Adrenal gland (tissue), 9 donors: ENCODE measurements at regions not wholly inside any gene's neighbourhood (a gene's known extent, or its start where the extent isn't known, plus 50 kb on each side); places are given as distances from the start of the nearest gene placed in this dataset.

ENCODE experiments used
- DNase-seq, 7 donors: peaks; one replicate each; pipeline ENCODE4 v3.0.0-alpha.2; 2019 to 2020
- H3K27ac ChIP-seq, 5 donors: fragments of 200-600 bp; sonication (generic) in 4 of 5; 1 replicate in 3 of 5; 2 replicates in 2 of 5; pipeline versions ENCODE4 v1.5.1 to v1.8.0; 2016 to 2020; ENCODE audit warnings: mild to moderate bottlenecking in 1 of 5
- H3K27me3 ChIP-seq: fragments of 200-600 bp; 2 replicates; pipeline ENCODE4 v1.8.0; 2021
- H3K36me3 ChIP-seq, 2 donors: fragments of 200-600 bp; replicated peaks in 1 of 2; 1 replicate in 1 of 2; 2 replicates in 1 of 2; pipeline versions ENCODE4 v1.5.1 to v1.8.0; 2018 to 2022
- H3K4me1 ChIP-seq, 2 donors: fragments of 200-600 bp; replicated peaks in 1 of 2; 1 replicate in 1 of 2; 2 replicates in 1 of 2; pipeline versions ENCODE4 v1.5.1 to v1.8.0; 2018 to 2021
- H3K4me3 ChIP-seq, 4 donors: fragments of 200-600 bp; sonication (generic) in 3 of 4; one replicate each; pipeline ENCODE4 v1.5.1; 2016 to 2018
- H3K9me3 ChIP-seq, 3 donors: fragments of 200-600 bp; sonication (generic) in 1 of 3; replicated peaks in 1 of 3; 1 replicate in 2 of 3; 2 replicates in 1 of 3; pipeline versions ENCODE4 v1.5.1 to v1.8.0; 2016 to 2021
- POLR2A ChIP-seq, 2 donors: fragments of 450-650 bp; IDR thresholded peaks; one replicate each; pipeline ENCODE4 v1.6.1; 2017; ENCODE audit warnings: antibody characterized with exemption in 2 of 2, mild to moderate bottlenecking in 2 of 2, moderate library complexity in 1 of 2
- WGBS, 4 donors: extraction: QIAGEN DNeasy Blood & Tissue Kit in 2 of 4; methylation state at CpG; one replicate each; pipeline versions ENCODE4 v1.1.5 to v1.1.7; 2013 to 2017; 5-methylcytosine and 5-hydroxymethylcytosine counted together
- intact Hi-C, 2 donors: fragments of 100-400 bp; cut with DNase I; formaldehyde crosslinking; loops; one replicate each; pipeline versions ENCODE4 v1.14.1 to v1.15.0; 2022 to 2023
- TF ChIP-seq, protein P1 (sequence below), 6 experiments: fragments of 450-650 bp in 4 of 6; fragments of 200-600 bp in 2 of 6; sonication (generic) in 1 of 6; IDR thresholded peaks; 1 replicate in 5 of 6; 2 replicates in 1 of 6; pipeline versions ENCODE4 v1.5.1 to v1.8.0; 2016 to 2021; ENCODE audit warnings: antibody characterized with exemption in 6 of 6, mild to moderate bottlenecking in 2 of 6, moderate library complexity in 1 of 6
- donor health status: healthy with polysubstance abuse.
- donor health status: Bipolar disorder and iron deficiency.
- donor health status: DM: yes; HTN: yes; CAD: no.
- donor health status: DM: no; HTN: no; CAD: no.
- donor health status: DM: no; HTN: no; CAD: no.

DNA sequence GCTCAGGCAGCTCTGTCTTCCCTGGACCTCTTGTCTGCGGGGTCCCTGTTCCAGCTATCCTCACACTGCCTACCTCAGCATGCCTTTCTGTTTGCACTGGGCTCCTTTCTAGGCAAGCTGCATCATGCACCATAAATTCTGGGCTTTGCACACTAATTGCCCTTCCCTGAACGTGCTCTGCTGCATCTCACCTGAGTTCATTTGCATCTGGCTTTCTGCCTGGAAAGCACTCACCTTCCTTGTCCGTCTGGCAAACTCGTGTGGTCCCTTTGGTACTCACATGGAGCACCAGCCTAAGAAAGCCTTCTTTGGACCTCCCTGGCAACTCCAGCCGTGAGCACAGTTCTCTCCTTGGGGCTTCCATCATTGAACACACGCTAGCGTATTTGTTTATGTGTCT, 365.6 kb downstream of the SV2B start:
- Histone ChIP-seq H3K27me3 (no peaks in the 10 kb centered on the region), H3K9me3 (no peaks in the 10 kb centered on the region), H3K36me3 (no peaks in the 10 kb centered on the region), H3K4me3 (no peak overlapping the region), H3K4me1 (no peaks in the 10 kb centered on the region), H3K27ac (no peak overlapping the region)
- 76 to 80% (median 78%) methylated on average over 7 of the region's 7 CpGs for WGBS, 4 donors
- no peak for TF ChIP-seq POLR2A (IDR thresholded peaks at IDR 0.05)
- TF ChIP-seq, protein P1, sequence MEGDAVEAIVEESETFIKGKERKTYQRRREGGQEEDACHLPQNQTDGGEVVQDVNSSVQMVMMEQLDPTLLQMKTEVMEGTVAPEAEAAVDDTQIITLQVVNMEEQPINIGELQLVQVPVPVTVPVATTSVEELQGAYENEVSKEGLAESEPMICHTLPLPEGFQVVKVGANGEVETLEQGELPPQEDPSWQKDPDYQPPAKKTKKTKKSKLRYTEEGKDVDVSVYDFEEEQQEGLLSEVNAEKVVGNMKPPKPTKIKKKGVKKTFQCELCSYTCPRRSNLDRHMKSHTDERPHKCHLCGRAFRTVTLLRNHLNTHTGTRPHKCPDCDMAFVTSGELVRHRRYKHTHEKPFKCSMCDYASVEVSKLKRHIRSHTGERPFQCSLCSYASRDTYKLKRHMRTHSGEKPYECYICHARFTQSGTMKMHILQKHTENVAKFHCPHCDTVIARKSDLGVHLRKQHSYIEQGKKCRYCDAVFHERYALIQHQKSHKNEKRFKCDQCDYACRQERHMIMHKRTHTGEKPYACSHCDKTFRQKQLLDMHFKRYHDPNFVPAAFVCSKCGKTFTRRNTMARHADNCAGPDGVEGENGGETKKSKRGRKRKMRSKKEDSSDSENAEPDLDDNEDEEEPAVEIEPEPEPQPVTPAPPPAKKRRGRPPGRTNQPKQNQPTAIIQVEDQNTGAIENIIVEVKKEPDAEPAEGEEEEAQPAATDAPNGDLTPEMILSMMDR (IDR thresholded peaks at IDR 0.05), result no peak
- no peak for DNase-seq
- intact Hi-C loops, result no loop called here

DNA sequence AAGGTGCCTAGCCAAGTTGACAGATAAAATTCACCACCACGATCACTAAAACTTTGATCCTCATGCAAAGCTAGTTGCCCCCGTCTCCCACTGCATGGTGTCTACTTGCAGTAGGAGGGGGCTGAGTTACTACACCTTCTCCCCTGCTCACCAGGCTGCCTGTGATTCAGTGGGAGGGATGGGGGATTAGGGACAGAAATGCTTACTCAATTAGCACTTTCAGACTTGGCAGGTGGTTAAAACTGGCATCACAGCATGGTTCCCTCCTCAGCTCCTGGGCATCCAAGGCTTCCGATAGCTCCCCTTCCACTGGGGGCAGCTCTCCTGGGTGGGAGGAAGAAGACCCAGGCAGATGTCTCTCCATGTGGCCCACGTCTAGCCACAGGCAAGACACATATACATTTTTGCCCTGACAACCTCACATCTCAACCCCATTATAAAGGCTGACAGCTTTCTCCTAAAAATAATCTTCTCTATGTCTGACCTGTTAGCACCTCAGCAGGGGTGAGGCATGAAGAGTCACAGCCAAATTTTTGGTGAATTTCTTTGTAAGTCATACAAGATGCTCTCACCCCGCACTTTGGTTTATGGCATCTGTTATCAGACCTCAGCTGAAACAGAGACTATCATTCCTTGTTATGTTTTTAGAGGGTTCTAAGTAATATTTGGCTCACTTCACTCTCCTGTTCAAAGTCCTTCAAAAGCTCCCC, 369.0 kb downstream of the SV2B start:
- intact Hi-C loops, result no loop called here
- no peaks in the 10 kb centered on the region for H3K27me3 ChIP-seq
- no peak overlapping the region for H3K27ac ChIP-seq
- no peaks in the 10 kb centered on the region for H3K4me1 ChIP-seq
- H3K36me3 ChIP-seq, result no peaks in the 10 kb centered on the region
- H3K9me3 ChIP-seq, result no peaks in the 10 kb centered on the region
- TF ChIP-seq, protein P1 (IDR thresholded peaks at IDR 0.05), result no peak
- no peak for TF ChIP-seq POLR2A (IDR thresholded peaks at IDR 0.05)
- no peak overlapping the region for H3K4me3 ChIP-seq
- no peak for DNase-seq
- 79 to 92% (median 89%) methylated on average over 5 of the region's 5 CpGs for WGBS, 4 donors

DNA sequence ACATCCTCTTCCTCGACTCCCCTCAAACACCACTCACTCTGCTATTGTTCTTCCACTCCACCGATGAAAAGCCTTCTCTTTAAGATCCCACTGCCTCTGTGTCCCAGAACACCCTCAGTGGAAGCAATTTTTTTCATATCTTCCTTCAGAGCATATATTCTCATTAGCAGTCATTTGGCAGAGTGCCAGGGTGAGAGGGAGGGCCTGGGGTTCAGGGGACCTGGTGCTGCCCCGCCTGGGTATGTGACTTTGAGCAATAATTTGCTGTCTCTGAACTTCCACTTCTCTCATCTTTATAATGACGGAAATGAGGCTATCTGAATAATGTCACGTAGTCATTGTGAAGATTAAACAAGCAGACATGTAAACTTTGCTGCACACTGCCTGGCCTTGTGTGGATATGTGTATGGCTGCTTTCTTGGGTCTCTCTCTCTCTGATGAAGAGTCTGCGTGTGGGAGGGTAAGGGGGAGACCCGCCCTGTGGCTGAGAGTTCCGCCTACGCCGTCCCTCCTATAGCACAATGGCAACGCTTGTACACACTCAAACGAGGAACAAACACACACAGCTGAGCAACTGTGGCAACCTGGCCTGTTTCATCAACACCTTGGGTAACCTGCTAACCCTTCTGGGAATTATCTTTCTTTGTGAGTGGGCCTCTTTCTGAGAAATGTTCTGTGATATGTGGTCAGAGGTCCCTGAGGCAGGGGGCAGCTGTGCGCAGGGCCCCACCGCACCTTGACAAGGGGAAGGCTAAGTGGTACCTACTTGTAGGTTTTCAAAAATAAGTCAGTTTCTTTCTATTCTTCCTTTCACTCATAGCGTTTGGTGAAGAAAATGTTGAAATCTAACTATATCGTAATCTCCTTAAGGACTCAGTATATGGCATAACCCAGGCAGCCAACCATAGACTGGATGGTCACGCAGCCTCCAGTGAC, 369.8 kb downstream of the SV2B start:
- no peaks in the 10 kb centered on the region for H3K9me3 ChIP-seq
- intact Hi-C loops, result no loop called here
- no peaks in the 10 kb centered on the region for H3K27me3 ChIP-seq
- no peaks in the 10 kb centered on the region for H3K36me3 ChIP-seq
- DNase-seq, result no peak
- H3K27ac ChIP-seq, result no peak overlapping the region
- H3K4me3 ChIP-seq, result no peak overlapping the region
- no peaks in the 10 kb centered on the region for H3K4me1 ChIP-seq
- WGBS, 4 donors, result 77 to 87% (median 80%) methylated on average over 17 of the region's 17 CpGs
- no peak for TF ChIP-seq POLR2A (IDR thresholded peaks at IDR 0.05)
- TF ChIP-seq, protein P1 (IDR thresholded peaks at IDR 0.05), result no peak

DNA sequence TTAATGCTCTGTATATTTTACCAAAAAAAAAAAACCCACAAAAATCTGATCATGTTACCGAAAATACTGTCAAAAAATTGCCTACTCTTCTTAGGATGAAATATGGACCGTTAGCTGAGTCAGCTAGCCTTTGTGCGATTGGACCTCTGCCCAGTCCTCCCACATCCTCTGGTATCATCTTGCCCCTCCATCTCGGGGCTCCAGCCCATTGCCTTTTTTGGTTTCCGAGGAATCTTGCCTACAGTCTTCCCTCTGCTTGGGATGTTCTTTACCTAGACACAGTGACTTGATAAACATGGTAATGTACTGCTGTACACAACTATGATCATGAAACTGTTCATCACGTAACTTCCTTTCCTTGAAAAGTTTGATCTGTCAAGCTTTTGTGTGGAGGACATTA, 371.4 kb downstream of the SV2B start:
- intact Hi-C loops, result no loop called here
- Histone ChIP-seq H3K4me3 (no peak overlapping the region), H3K27me3 (no peaks in the 10 kb centered on the region), H3K36me3 (no peaks in the 10 kb centered on the region), H3K27ac (no peak overlapping the region), H3K9me3 (no peaks in the 10 kb centered on the region), H3K4me1 (no peaks in the 10 kb centered on the region)
- DNase-seq, result peak in 4 of 7 donors; percentile 26 to 48 (median 29)
- 18 to 41% (median 28%) methylated on average over 6 of the region's 6 CpGs for WGBS, 4 donors
- TF ChIP-seq POLR2A (IDR thresholded peaks at IDR 0.05), result no peak
- TF ChIP-seq, protein P1 (IDR thresholded peaks at IDR 0.05), result no peak
